ENCODE measurements at regions not wholly inside any gene's neighbourhood (a gene's known extent, or its start where the extent isn't known, plus 50 kb on each side); places are given as distances from the start of the nearest gene placed in this dataset.
"Not testable (repeated sequence)": the region's sequence is repeated elsewhere in the genome, so short reads cannot be mapped to it uniquely, and the experiment has no call there.

- not testable (repeated sequence) for DNase-seq (ENCODE audit: low spot score)
Observed at GRCh38 chr4:74505355-74505978, 60.5 kb downstream of the AREG start.

GRCh38 chr4:74509363-74509762, 64.4 kb downstream of the AREG start:
- DNase-seq (ENCODE audit: low spot score) = not testable (repeated sequence)

DNA sequence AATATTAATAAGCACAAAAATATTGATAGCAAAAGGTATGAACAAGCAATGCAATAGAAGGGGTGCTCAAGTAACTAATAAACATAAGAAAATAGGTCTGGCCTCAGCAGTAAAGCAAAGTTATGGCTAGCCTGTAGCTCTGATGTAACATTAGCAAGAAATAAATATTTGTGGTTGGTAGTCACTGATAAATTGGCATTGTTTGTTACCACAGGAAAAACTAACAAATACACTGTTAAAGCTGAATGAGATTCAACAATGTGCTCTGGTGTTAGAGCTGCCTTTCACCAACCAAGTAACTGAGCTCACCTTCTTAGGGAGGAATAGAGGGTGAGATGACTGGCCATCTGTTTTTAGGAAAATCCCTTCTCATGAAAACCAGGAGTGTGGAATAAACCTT, 71.4 kb downstream of the AREG start:
- no peak for DNase-seq (ENCODE audit: low spot score)

DNA sequence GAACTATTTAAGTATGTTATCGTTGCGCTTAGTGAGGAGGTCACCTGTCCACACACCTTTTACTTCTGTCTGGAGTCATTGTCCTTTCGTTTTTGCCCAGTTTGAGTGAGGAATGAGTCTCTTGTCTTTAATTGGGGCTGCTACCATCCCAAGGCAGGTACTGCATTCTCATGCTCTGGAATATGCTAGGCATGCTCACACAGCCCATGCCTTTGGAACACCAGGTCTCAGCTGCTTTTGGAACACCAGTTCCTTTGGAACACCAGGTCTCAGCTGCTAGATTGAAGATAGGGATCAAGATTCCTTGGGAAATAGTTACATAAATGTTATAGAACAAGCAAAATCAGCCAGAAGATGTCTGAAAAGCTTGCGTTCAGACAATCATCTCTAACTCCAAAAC, 73.1 kb downstream of the AREG start:
- no peak for DNase-seq (ENCODE audit: low spot score)

GRCh38 chr4:74522251-74522991, 77.5 kb downstream of the AREG start:
- no peak for DNase-seq (ENCODE audit: low spot score)

- DNase-seq (ENCODE audit: low spot score) = no peak
Observed at GRCh38 chr4:74523096-74523495, 78.2 kb downstream of the AREG start.

- DNase-seq (ENCODE audit: low spot score) = no peak
Observed at GRCh38 chr4:74524985-74525384, 80.0 kb downstream of the AREG start.

GRCh38 chr4:74527049-74527448, 82.1 kb downstream of the AREG start:
- DNase-seq (ENCODE audit: low spot score) = no peak

DNA sequence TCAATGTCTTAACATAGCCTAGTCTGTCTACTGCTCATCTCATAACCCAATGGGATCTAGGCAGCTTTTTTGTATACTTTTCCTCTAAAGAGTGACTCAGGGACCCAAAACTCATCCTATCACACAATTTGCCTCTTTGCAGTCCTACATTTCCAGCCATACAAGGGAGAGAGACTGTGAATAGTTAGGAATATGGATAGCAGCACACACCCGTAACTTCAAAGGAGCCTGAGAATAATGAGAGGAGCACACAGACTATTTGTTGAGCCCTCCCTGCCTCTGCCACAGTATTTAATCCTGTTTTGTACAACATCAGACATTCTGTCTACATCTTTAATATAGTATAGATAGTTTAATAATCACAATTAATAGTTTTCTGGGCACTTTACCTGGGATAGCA, 83.2 kb downstream of the AREG start:
- DNase-seq (ENCODE audit: low spot score) = no peak

GRCh38 chr4:74529284-74530041, 84.5 kb downstream of the AREG start:
- peak; percentile 21 for DNase-seq (ENCODE audit: low spot score)

- DNase-seq (ENCODE audit: low spot score) = peak; percentile 72
Observed at GRCh38 chr4:74531963-74532794, 87.2 kb downstream of the AREG start.

DNA sequence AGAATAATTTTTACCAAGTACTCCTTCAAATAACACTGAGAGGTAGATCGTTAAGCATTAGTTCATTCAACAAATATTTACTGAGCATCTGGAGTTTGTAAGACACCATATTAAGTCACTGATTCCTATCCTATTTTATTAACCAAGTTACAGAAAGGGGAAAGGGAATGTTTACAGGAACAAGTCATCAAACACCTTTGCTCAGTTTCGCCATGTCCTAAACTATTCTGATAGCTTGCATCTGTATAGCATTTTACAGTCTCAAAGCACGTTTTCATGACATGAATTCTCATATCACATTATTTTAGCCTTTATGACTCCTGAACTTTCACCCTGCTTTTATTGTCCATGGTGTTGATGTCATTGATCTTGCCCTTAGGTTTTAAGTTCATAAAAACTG, 89.2 kb downstream of the AREG start:
- no peak for DNase-seq (ENCODE audit: low spot score)

- no peak for DNase-seq (ENCODE audit: low spot score)
Observed at GRCh38 chr4:74534936-74535335, 90.0 kb downstream of the AREG start.

DNA sequence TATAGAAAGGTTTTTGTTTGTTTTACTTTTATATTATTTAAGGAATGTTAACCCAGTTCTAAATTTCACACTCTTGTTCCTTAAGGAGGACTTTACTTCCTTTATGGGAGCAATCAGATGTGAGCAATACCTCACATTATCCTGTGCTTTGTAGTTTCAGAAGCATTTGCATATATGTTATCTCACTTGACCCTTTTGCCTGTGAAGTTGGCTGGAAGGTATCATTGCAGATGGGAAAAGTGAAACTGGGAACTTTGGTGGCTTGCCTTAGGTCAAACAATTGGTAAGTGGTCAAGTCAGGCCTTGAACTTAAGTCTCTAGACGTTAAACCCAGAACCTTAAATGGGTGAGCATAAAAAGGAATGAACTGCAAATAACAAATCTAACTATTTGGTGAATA, 90.6 kb downstream of the AREG start:
- no peak for DNase-seq (ENCODE audit: low spot score)

GRCh38 chr4:74536557-74536956, 91.6 kb downstream of the AREG start:
- no peak for DNase-seq (ENCODE audit: low spot score)

GRCh38 chr4:74537459-74537858, 92.5 kb downstream of the AREG start:
- no peak for DNase-seq (ENCODE audit: low spot score)

DNA sequence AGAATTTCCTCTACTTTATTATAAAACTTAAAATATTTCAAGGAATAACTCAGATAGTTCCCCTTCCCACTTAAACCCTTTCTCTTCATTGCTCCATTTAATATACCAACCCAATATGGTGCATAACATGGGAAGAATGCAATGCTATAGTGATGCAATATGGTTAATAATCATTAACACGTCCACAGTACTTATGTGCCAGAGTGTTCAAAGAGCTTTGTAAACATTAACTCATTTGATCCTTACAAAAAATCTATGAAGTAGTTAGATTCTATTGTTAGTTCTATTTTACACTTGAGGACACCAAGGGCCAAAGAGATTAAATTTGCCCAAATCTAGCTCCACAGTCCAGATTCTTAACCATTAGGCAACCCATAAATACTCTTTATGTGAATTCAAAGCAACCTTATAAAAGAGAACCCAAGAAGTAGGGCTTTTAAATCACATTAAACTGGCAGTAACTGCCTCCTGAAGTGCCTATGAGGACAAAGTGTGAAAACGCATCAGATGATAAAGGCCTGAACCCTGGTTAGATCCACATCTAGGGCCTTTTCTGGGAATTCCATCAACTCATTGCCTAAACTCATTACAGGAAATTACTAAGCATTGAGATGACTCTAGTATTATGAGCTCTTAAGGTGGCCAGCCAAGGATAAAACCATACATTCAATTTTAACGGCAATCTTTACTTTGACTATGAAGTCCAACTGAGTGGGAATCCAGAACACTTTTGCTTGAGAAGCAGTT, 94.3 kb downstream of the AREG start:
- DNase-seq (ENCODE audit: low spot score) = no peak

DNA sequence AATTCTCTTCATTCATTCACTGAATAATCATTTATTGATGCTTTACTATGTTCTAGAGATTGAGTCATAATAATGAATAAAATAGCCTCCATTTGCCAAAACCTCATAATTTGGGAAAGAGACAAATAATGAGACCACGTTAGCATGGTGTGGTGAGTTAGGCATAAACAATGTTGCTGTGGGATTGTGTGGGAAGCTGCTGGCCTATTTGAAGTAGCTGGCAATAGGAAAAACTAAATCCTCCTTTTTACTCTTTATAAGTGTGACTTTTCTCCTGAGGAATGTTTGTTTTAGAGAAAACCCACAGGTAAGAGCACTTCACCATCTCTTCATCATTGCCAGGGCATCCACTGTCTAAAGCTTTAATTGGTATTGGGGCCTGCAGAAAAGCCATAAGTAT, 95.3 kb downstream of the AREG start:
- no peak for DNase-seq (ENCODE audit: low spot score)

DNA sequence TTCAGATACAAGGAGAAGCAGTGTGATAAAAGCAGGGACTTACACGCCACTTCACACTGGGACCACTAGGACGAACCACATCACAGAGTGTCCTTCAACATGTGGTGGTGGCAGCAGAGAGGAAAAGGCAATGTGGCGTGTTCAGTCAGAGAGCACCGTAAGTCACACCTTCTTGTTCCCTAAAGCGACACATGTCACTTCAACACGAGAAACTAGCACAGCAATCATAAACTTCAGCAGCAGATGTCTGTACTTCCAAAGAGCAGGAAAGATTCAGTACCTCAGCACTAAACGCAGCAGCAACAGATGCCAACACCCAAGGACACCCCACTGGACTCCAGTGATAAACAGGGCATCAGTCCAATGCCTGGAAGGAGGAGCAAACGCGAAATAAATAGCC, 96.7 kb downstream of the AREG start:
- no peak for DNase-seq (ENCODE audit: low spot score)

GRCh38 chr4:74543231-74543781, 98.4 kb downstream of the AREG start:
- DNase-seq (ENCODE audit: low spot score) = no peak

- no peak for DNase-seq (ENCODE audit: low spot score)
Observed at GRCh38 chr4:74543983-74544382, 99.0 kb downstream of the AREG start.
